Panc1 (cell line): ENCODE measurements at regions not wholly inside any gene's neighbourhood (a gene's known extent, or its start where the extent isn't known, plus 50 kb on each side); places are given as distances from the start of the nearest gene placed in this dataset.

Experiments used
- ATAC-seq: fragments of 200-7000 bp; cut with Tn5 transposase; 2 replicates; pipeline ENCODE4 v1.9.1; 2020; ENCODE audit warnings: mild to moderate bottlenecking, moderate library complexity
- BruUV-seq: library from RNA; stranded (reverse); fragments of 400-500 nt; replicated peaks from 2 replicates; lab custom pipeline; 2021; lab: Mats Ljungman, UMichigan
- CTCF ChIA-PET: fragments of 300-600 bp; sonication (Branson Sonifier 250); formaldehyde crosslinking; loops from one replicate; lab custom pipeline; 2022; ENCODE audit warnings: antibody characterized with exemption; lab: Charles Lee
- POLR2A ChIA-PET: fragments of 300-600 bp; sonication (Branson Sonifier 250); formaldehyde crosslinking; loops from one replicate; lab custom pipeline; 2022; ENCODE audit warnings: antibody characterized with exemption; lab: Charles Lee
- DNase-seq: peaks from one replicate; pipeline ENCODE4 v3.0.0-alpha.2; 2010; ENCODE audit warnings: low read depth, low spot score
- H3K27ac ChIP-seq: 2 replicates; pipeline ENCODE4 v1.5.1; 2011; ENCODE audit warnings: mild to moderate bottlenecking, low read length, inconsistent platforms
- H3K27me3 ChIP-seq: fragments of 200-500 bp; sonication (Bioruptor generic); 2 replicates; pipeline ENCODE4 v1.6.0; 2014; ENCODE audit warnings: low read length, inconsistent platforms; ENCODE audit not compliant: control insufficient read depth, insufficient read depth
- H3K36me3 ChIP-seq: fragments of 200-500 bp; sonication (Bioruptor generic); 2 replicates; pipeline ENCODE4 v1.5.1; 2014; ENCODE audit warnings: inconsistent platforms, mild to moderate bottlenecking, low read length, moderate library complexity; ENCODE audit not compliant: control insufficient read depth, insufficient read depth
- H3K4me1 ChIP-seq: 2 replicates; pipeline ENCODE4 v1.5.1; 2011; ENCODE audit warnings: inconsistent platforms, mild to moderate bottlenecking, low read length, moderate library complexity; ENCODE audit not compliant: control insufficient read depth, insufficient read depth
- H3K4me3 ChIP-seq, 2 experiments: 2 replicates each; pipeline ENCODE4 v1.5.1; 2011 to 2012; ENCODE audit warnings: low read depth in 2 of 2, low read length in 2 of 2, mild to moderate bottlenecking in 2 of 2, inconsistent platforms in 1 of 2, moderate library complexity in 1 of 2
- H3K9me3 ChIP-seq: fragments of 200-500 bp; sonication (Bioruptor generic); 2 replicates; pipeline ENCODE4 v1.5.1; 2014; ENCODE audit warnings: low read depth, mild to moderate bottlenecking, inconsistent platforms, low read length, moderate library complexity; ENCODE audit not compliant: control insufficient read depth, insufficient read depth
- POLR2AphosphoS5 ChIP-seq: IDR thresholded peaks from 2 replicates; pipeline ENCODE4 v1.6.1; 2012; ENCODE audit warnings: mild to moderate bottlenecking, low read depth, low read length, moderate library complexity
- SIN3A ChIP-seq: IDR thresholded peaks from 2 replicates; pipeline ENCODE4 v1.6.1; 2012; ENCODE audit warnings: low read depth, mild to moderate bottlenecking, low read length, moderate library complexity, borderline replicate concordance; ENCODE audit not compliant: insufficient read depth
- TCF7L2 ChIP-seq: IDR thresholded peaks from 2 replicates; pipeline ENCODE4 v1.6.1; 2011; ENCODE audit warnings: mild to moderate bottlenecking, low read depth, low read length, inconsistent platforms
- in situ Hi-C: cut with HindIII; loops from 2 replicates; pipeline ENCODE4 v1.10.0; 2016; ENCODE audit warnings: low sequenced_read_pairs, low pct_unique_long_range_greater_than_20kb
- intact Hi-C: fragments of 100-400 bp; cut with micrococcal nuclease; formaldehyde crosslinking; loops from one replicate; pipeline ENCODE4 v1.10.0; 2022; ENCODE audit not compliant: unreplicated experiment
- TF ChIP-seq, protein P1 (sequence below), 2 experiments: IDR thresholded peaks; 2 replicates each; pipeline ENCODE4 v1.6.1; 2011 to 2012; ENCODE audit warnings: low read depth in 2 of 2, control low read depth in 1 of 2, low read length in 1 of 2, mild to moderate bottlenecking in 1 of 2, moderate library complexity in 1 of 2; ENCODE audit not compliant: insufficient read depth in 1 of 2
- TF ChIP-seq, protein P2 (sequence below): fragments of 450-650 bp; IDR thresholded peaks from 2 replicates; pipeline ENCODE4 v1.5.1; 2017; ENCODE audit warnings: mild to moderate bottlenecking

DNA sequence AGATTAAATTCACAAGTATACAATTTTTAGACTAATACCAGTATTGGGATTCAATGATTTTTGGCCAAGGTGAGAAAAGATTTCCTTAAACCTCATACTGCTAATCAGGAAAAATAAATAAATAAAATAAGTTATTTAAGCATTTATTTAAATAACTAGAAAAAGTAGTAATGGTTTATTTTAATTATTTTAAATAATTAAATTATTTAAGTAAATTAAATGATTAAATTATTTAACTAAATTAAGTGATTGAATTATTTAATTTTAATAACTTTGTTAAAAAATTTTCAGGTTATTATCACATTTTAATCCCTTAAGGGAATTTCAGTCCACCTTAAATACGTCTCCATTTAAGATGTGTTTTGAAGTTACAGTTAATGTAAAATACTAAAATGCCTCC lies 1831.5 kb upstream of the MIR17HG start:
- ChIA-PET CTCF (no interaction called here), POLR2A (no interaction called here)
- Histone ChIP-seq H3K27ac (no peak overlapping the region; the same call in 1 of the 2 replicates), H3K4me3 (no peak overlapping the region), H3K27me3 (no peaks in the 10 kb centered on the region), H3K4me1 (peaks cover 3% of the 10 kb centered on the region; the same call in 1 of the 2 replicates), H3K36me3 (no peaks in the 10 kb centered on the region), H3K9me3 (no peaks in the 10 kb centered on the region)
- intact Hi-C loops, result no loop called here
- no TSS peak for BruUV-seq
- TF ChIP-seq, protein P1, sequence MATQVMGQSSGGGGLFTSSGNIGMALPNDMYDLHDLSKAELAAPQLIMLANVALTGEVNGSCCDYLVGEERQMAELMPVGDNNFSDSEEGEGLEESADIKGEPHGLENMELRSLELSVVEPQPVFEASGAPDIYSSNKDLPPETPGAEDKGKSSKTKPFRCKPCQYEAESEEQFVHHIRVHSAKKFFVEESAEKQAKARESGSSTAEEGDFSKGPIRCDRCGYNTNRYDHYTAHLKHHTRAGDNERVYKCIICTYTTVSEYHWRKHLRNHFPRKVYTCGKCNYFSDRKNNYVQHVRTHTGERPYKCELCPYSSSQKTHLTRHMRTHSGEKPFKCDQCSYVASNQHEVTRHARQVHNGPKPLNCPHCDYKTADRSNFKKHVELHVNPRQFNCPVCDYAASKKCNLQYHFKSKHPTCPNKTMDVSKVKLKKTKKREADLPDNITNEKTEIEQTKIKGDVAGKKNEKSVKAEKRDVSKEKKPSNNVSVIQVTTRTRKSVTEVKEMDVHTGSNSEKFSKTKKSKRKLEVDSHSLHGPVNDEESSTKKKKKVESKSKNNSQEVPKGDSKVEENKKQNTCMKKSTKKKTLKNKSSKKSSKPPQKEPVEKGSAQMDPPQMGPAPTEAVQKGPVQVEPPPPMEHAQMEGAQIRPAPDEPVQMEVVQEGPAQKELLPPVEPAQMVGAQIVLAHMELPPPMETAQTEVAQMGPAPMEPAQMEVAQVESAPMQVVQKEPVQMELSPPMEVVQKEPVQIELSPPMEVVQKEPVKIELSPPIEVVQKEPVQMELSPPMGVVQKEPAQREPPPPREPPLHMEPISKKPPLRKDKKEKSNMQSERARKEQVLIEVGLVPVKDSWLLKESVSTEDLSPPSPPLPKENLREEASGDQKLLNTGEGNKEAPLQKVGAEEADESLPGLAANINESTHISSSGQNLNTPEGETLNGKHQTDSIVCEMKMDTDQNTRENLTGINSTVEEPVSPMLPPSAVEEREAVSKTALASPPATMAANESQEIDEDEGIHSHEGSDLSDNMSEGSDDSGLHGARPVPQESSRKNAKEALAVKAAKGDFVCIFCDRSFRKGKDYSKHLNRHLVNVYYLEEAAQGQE (IDR thresholded peaks at IDR 0.05; ENCODE audit: insufficient read depth in 1 of 2, low read depth in 2 of 2, low read length in 1 of 2), result no peak
- TF ChIP-seq POLR2AphosphoS5 (no peak), TCF7L2 (no peak), SIN3A (no peak)
- TF ChIP-seq, protein P2, sequence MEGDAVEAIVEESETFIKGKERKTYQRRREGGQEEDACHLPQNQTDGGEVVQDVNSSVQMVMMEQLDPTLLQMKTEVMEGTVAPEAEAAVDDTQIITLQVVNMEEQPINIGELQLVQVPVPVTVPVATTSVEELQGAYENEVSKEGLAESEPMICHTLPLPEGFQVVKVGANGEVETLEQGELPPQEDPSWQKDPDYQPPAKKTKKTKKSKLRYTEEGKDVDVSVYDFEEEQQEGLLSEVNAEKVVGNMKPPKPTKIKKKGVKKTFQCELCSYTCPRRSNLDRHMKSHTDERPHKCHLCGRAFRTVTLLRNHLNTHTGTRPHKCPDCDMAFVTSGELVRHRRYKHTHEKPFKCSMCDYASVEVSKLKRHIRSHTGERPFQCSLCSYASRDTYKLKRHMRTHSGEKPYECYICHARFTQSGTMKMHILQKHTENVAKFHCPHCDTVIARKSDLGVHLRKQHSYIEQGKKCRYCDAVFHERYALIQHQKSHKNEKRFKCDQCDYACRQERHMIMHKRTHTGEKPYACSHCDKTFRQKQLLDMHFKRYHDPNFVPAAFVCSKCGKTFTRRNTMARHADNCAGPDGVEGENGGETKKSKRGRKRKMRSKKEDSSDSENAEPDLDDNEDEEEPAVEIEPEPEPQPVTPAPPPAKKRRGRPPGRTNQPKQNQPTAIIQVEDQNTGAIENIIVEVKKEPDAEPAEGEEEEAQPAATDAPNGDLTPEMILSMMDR, result no peak
- no peak for DNase-seq
- in situ Hi-C loops, result no loop called here
- no peak for ATAC-seq

DNA sequence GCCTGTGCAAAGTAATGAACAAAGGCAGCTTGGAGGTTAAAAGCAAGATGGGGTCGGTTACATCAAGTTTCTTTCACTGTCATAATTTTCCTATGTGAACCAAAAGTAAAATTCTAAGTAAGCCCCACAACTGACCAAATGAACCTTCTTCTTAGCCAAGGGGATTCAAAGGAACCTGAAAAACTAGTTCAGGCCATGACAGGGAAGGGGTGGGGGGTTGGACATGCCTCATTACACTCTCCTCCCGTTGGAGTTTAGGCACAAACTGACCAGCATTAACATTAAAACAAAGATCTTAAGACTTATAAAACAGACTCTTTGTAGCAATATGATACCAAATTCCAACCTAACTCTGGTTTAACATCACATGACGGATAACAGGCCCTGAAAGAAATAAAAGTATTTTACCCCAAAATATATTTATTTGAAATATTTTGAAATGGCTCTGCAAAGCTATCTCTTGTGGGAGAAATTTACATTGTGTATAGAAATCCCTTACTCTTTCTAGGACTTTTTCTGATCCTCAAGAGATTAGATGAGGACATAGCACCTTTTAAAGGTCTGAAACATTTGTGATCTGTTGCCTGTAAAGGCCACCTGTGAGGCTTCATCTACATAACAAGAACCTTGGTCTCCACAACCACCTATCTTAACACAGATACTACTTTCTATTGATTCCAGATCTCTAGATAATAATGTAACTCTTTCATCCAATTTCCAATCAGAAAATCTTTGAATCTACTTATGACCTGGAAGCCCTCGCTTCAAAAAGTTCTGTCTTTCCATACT lies 1829.0 kb upstream of the MIR17HG start:
- Histone ChIP-seq H3K27ac (no peak overlapping the region), H3K4me1 (peaks cover 3% of the 10 kb centered on the region; the same call in 1 of the 2 replicates), H3K36me3 (no peaks in the 10 kb centered on the region), H3K27me3 (no peaks in the 10 kb centered on the region), H3K9me3 (no peaks in the 10 kb centered on the region), H3K4me3 (no peak overlapping the region)
- POLR2A ChIA-PET, result no interaction called here
- TF ChIP-seq POLR2AphosphoS5, result no peak
- TF ChIP-seq, protein P1 (IDR thresholded peaks at IDR 0.05; ENCODE audit: insufficient read depth in 1 of 2, low read depth in 2 of 2, low read length in 1 of 2), result no peak
- TF ChIP-seq, protein P2, result no peak
- TF ChIP-seq TCF7L2, result no peak
- no peak for TF ChIP-seq SIN3A
- ATAC-seq (no peak), DNase-seq (no peak)
- in situ Hi-C loops, result no loop called here
- intact Hi-C loops, result no loop called here
- CTCF ChIA-PET, result no interaction called here
- no TSS peak for BruUV-seq
